NCI-H2171 (cell line): ENCODE measurements at regions not wholly inside any gene's neighbourhood (a gene's known extent, or its start where the extent isn't known, plus 50 kb on each side); places are given as distances from the start of the nearest gene placed in this dataset.

Source experiments
- DNase-seq: peaks from one replicate; lab custom pipeline; 2025; lab: John Stamatoyannopoulos, UW

DNA sequence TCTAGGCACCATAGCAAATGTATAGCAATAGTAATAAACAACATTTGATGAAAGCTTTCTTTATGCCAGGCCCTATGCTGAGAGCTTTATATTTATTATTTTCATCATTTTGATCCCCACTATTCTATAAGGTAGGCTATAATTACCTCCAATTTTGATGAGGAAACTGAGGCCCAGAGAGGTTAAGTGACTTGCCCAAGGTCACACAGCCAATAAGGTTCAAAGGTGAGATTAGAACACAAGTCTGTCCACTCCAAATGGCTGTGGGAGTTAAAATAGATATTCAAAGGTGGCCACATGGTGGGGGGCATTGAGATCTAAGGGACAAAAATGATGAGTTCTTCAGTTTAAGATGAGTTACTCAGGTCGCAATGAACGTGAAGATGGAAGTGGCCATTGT, 269.9 kb downstream of the BMP7 start:
- DNase-seq = no peak

- no peak for DNase-seq
Measured at GRCh38 chr20:56998438-56998837, 268.0 kb downstream of the BMP7 start.

- no peak for DNase-seq
Measured at GRCh38 chr20:57000441-57000968, 265.9 kb downstream of the BMP7 start.

GRCh38 chr20:57001126-57001767, 265.2 kb downstream of the BMP7 start:
- no peak for DNase-seq

DNA sequence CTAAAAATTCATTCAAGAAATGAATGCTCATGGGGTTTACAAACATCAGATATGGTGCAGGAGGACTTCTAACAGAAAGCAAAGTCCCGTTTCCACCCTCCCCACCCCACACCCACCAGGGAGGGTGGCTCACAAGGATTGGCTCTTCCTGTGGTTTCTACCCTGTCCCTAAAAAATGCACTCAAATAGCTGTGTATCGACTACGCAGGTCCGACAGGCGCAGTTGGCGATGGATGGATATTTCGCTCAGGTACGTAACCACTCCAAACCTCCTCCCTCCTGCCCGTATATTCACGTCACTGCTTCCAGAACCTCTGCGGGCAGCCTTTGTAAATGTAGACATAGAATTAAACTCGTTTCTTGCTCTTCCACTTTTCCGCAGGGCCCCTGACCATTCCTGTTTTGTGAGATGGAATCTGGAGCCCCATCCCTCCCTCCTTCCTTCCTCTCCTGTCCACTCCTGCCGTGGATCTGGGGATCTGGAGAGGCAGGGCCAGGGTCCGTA, 264.3 kb downstream of the BMP7 start:
- DNase-seq = no peak

DNA sequence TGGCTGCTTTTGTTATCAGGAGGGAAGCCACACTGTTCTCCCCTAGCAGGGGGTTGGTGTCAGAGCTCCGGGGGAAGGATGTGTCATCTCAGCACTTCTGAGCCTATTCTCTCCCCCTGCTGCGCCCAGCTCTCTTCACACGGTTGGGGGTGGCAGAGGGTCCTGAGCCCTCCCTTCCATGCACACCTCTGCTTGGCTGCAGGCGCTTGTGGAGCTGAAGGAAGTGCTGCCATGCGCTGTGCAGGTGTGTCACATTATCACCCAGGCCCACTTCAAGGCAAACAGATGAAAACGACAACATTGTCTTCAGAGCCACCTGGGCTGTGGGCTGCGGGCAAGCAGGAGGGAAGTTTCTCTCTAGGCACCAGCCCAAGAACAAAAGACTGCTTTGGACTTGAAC, 263.4 kb downstream of the BMP7 start:
- DNase-seq = no peak

DNA sequence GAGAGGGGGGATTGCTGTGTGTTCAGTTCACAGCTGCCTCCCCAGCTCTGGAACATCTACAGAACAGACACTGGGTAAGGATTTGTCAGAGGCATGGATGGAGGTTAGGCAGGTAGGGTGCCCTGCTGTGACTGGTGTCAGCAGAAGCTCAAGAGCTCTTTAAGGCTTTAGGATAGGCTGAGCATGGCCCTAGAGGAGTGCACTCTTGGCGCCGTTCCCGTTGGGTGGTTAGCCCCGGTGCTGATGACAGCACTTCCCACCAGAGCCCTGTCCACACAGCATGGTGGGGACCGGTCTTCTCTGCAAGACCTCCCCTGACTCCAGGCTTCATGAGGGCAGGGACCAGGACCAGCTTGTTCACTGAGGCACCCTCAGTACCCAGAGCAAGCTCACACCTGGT, 262.0 kb downstream of the BMP7 start:
- DNase-seq = no peak

DNA sequence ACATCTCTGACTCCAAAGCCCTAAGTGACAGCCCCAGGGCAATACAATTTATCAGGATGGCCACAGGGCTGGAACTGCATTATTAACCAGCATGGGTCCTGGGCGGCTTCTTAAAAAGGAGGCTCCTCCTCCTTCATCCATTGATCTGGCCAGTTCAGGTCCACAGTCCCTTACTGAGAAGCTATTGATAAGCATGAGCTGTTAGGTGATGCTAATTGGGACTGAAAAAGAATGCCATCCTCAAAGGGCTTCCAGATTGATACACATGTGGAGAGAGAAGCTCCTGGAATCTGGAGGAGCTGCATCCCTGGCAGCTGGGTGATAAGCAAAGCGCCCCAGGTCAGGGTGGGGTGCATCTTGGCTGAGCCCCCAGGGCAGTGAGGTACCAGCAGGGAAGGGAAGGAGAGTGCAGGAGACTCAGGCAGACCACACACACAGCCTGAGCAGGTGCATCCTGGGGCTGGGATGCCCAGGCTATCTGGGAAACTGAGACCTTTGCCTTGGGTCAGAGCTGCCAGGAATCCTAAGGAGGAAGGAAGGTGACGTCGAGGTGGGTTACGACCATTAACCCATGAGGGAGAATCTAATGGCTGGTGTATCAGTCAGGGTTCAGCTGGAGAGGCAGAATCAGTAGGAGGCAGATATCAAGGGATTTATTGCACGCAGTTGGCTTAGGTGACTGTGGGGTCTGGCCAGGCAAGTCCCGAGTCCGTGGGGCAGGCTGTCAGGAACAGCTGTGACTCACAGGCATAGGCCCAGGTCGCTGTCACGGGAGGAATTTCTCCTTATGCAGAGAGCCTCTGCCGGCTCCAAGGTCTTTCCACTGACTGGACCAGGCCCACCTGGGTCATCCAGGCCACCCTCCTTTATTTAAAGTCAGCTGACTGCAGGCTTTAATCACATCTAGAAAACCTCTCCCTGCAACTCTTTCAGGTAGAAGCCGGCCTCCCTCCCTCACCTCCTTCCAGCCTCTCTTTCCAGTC, 261.2 kb downstream of the BMP7 start:
- no peak for DNase-seq

DNA sequence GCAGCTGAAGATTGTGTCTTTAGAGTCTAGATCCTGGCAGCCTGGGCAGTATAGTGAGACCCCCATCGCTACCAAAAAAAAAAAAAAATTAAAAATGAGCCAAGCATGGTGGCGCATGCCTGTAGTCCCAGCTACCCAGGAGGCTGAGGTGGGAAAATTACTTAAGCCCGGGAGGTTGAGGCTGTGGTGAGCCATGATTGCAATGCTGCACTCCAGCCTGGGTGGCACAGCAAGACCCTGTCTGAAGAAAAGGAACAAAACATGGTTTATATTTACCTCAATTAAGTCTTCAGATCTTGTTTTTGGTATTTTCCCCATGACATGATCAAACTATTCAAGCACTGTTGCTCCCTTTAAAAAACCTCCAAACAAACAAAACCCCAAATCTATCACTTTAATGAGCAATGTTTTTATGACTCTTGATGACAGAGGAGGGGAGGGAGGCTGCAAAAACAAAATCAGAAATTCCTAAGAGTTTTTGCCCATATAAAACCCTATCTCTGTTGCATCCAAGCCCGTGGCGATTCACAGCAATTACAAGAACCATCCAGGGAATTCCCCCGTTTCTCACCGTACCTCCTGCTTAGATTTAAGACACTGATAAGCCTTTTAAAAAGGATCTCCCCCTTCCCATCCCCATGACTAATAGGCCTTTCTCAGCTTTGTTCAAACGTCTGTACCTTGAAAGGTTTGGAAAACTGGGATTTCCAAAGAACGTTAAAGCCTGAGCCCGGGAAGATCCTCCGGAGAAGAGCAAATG, 259.9 kb downstream of the BMP7 start:
- no peak for DNase-seq

GRCh38 chr20:57007171-57007540, 259.3 kb downstream of the BMP7 start:
- DNase-seq = no peak

DNA sequence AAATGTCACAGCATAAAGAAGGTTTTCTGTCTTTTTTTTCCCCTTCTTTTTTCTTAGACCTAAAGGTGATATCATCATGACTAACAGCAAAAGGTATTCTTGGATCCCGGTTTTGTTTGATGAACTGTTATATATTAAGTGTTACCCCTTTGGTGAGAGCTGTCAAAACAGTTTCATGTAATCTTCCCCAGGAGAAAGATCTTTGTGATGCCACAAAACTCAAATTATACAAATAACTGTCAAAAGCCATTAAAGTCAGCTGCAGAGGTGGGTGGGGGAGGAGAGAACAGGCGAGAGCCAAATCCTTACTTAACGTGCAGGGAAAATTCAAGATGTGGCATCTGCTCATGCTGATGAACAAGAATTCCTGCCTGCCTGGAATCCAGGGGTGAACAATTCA, 258.2 kb downstream of the BMP7 start:
- DNase-seq = no peak

GRCh38 chr20:57009355-57009754, 257.1 kb downstream of the BMP7 start:
- DNase-seq = no peak

GRCh38 chr20:57009775-57010174, 256.7 kb downstream of the BMP7 start:
- no peak for DNase-seq

GRCh38 chr20:57012691-57013090, 253.8 kb downstream of the BMP7 start:
- no peak for DNase-seq

GRCh38 chr20:57013217-57013616, 253.2 kb downstream of the BMP7 start:
- DNase-seq = no peak

DNA sequence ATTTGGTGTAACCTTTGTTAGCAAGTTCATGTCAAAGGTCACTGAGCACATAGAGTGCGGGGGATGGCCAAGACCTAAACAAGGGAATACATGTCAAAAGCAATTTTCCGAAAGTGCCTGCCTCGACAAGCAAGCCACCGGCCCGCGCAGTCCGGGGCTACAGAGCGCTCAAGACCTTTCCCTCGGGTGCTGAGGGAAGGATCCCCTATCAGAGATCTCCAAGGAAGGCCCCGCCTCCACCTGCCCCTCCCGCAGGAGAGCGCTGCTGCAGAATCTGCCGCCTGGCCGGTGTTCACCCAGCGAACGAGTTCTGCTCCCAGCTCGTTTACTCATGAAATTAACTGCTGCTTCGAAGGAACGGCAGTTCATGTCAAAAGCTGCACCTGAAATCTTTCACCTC, 252.7 kb downstream of the BMP7 start:
- no peak for DNase-seq

GRCh38 chr20:57020364-57020763, 246.1 kb downstream of the BMP7 start:
- DNase-seq = no peak

GRCh38 chr20:57022306-57022705, 244.1 kb downstream of the BMP7 start:
- no peak for DNase-seq

DNA sequence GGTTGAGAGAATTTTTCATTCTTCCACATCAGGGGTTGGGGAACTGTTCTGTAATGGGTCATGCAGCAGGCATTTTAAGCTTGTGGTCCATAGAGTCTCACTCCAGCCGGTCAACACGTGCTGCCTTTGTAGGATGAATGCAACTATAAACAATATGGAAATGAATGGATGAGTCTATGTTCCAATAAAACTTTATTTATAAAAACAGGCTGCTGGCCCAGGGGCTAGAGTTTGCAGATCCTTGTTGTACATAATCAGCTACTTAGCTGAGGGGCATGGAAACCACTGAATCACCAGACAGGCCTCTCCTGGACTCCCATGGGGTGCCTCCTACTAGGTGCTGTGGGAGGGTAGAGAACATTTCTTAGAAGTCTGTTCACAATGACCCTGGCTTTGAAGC, 243.4 kb downstream of the BMP7 start:
- no peak for DNase-seq

GRCh38 chr20:57023997-57024396, 242.4 kb downstream of the BMP7 start:
- no peak for DNase-seq

GRCh38 chr20:57024849-57025248, 241.6 kb downstream of the BMP7 start:
- DNase-seq = no peak

DNA sequence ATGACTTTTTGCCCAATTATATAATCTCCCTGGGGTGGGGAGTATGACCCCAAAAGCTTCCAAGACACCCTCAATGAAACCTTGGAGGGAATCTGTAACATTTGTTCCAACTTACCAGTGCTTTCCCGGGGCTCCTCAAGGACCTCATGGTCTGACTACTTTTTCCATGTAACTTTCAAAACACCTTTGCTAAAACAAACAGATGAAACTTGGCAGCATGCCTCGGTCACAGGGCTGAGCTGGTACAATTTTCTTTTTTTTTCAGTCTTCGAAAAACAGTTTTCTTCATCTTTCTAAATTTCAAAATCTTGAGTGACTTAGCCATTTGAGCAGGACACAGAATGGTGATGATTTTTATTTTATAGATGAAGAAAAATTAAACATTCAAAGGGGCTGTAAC, 241.2 kb downstream of the BMP7 start:
- no peak for DNase-seq
